Breast epithelium (tissue), 4 donors: ENCODE measurements at regions not wholly inside any gene's neighbourhood (a gene's known extent, or its start where the extent isn't known, plus 50 kb on each side); places are given as distances from the start of the nearest gene placed in this dataset.

Experiments
- DNase-seq, 2 donors: peaks; one replicate each; pipeline ENCODE4 v3.0.0-alpha.2; 2019; ENCODE audit warnings: low spot score in 2 of 2
- H3K27ac ChIP-seq, 2 donors: fragments of 200-600 bp; sonication (generic) in 1 of 2; one replicate each; pipeline ENCODE4 v1.5.1; 2016 to 2019; ENCODE audit warnings: mild to moderate bottlenecking in 1 of 2
- H3K27me3 ChIP-seq, 2 donors: fragments of 200-600 bp; sonication (generic) in 1 of 2; one replicate each; pipeline versions ENCODE4 v1.5.1 to v1.6.0; 2017 to 2019; ENCODE audit warnings: control low read depth in 1 of 2, mild to moderate bottlenecking in 1 of 2
- H3K36me3 ChIP-seq: fragments of 200-600 bp; one replicate; pipeline ENCODE4 v1.5.1; 2019
- H3K4me1 ChIP-seq, 2 donors: fragments of 200-600 bp; sonication (generic); one replicate each; pipeline ENCODE4 v1.5.1; 2016 to 2019; ENCODE audit warnings: control low read depth in 1 of 2
- H3K4me3 ChIP-seq, 3 donors: fragments of 200-600 bp; sonication (generic); 1 replicate in 2 of 3; 2 replicates in 1 of 3; pipeline ENCODE4 v1.5.1; 2016 to 2019; ENCODE audit warnings: mild to moderate bottlenecking in 3 of 3, moderate library complexity in 2 of 3
- H3K9me3 ChIP-seq, 2 donors: fragments of 200-600 bp; sonication (generic) in 1 of 2; one replicate each; pipeline ENCODE4 v1.5.1; 2016 to 2019; ENCODE audit warnings: control low read depth in 1 of 2
- POLR2A ChIP-seq: fragments of 450-650 bp; IDR thresholded peaks from one replicate; pipeline ENCODE4 v1.6.1; 2016; ENCODE audit warnings: antibody characterized with exemption, mild to moderate bottlenecking, moderate library complexity
- POLR2AphosphoS5 ChIP-seq, 3 donors: sonication (generic); formaldehyde crosslinking; IDR thresholded peaks; one replicate each; pipeline ENCODE4 v1.6.1; 2017; ENCODE audit warnings: antibody characterized with exemption in 3 of 3
- intact Hi-C: fragments of 100-400 bp; cut with DNase I; formaldehyde crosslinking; loops from one replicate; pipeline ENCODE4 v1.15.1; 2023; ENCODE audit warnings: low total_unique reads
- TF ChIP-seq, protein P1 (sequence below), 3 donors: fragments of 450-650 bp; IDR thresholded peaks; one replicate each; pipeline ENCODE4 v1.5.1; 2016 to 2017; ENCODE audit warnings: antibody characterized with exemption in 3 of 3, mild to moderate bottlenecking in 3 of 3, moderate library complexity in 3 of 3

DNA sequence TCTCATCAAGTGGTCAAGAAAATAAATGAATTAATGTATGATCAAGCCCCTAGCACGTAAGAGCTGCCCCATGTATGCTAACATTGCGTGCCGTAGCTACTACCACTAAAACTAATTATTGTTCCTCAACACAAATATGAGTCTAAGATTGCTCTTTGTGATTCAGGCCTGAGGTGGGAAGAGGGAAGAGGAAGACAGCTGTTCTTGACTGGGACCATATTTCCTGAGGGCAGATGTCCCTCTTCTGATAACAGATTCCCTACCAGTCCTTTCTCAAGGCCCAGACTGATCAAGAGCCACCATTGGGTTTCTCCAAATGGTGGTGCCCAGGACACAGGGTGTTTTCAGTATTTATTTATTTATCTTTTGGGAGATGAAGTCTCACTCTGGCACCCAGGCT, 87.2 kb upstream of the CADM1 start:
- Histone ChIP-seq H3K27ac (no peak overlapping the region), H3K36me3 (no peaks in the 10 kb centered on the region), H3K4me3 (no peak overlapping the region), H3K4me1 (no peaks in the 10 kb centered on the region), H3K9me3 (peaks cover 6 to 8% of the 10 kb centered on the region in 2 donors), H3K27me3 (no peaks in the 10 kb centered on the region)
- TF ChIP-seq POLR2AphosphoS5 (IDR thresholded peaks at IDR 0.05) (no peak), POLR2A (no peak)
- TF ChIP-seq, protein P1, sequence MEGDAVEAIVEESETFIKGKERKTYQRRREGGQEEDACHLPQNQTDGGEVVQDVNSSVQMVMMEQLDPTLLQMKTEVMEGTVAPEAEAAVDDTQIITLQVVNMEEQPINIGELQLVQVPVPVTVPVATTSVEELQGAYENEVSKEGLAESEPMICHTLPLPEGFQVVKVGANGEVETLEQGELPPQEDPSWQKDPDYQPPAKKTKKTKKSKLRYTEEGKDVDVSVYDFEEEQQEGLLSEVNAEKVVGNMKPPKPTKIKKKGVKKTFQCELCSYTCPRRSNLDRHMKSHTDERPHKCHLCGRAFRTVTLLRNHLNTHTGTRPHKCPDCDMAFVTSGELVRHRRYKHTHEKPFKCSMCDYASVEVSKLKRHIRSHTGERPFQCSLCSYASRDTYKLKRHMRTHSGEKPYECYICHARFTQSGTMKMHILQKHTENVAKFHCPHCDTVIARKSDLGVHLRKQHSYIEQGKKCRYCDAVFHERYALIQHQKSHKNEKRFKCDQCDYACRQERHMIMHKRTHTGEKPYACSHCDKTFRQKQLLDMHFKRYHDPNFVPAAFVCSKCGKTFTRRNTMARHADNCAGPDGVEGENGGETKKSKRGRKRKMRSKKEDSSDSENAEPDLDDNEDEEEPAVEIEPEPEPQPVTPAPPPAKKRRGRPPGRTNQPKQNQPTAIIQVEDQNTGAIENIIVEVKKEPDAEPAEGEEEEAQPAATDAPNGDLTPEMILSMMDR (IDR thresholded peaks at IDR 0.05) = no peak
- DNase-seq = no peak
- intact Hi-C loops = no loop called here

DNA sequence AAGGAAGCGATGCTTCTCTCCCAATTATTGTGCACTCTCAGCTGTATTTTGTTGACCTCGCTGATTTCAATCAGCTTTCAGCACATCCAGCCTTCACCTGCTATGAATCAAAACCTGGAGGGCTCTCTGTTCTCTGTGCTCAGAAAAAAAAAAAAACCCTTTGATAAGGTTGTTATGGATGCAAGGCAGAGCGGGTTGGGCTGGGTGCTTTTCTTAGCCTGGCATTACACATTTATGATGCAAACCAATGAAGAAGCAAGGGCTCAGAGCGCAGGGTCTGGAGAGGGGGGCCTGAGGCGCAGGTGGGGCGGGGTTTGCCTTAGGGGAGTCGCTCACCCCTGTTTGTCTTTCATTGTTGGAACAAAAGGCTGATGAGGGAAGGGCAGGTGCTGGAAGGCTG, 86.0 kb upstream of the CADM1 start:
- no peak for TF ChIP-seq POLR2A
- TF ChIP-seq, protein P1 (IDR thresholded peaks at IDR 0.05) = no peak
- no peak for TF ChIP-seq POLR2AphosphoS5 (IDR thresholded peaks at IDR 0.05)
- intact Hi-C loops = no loop called here

DNA sequence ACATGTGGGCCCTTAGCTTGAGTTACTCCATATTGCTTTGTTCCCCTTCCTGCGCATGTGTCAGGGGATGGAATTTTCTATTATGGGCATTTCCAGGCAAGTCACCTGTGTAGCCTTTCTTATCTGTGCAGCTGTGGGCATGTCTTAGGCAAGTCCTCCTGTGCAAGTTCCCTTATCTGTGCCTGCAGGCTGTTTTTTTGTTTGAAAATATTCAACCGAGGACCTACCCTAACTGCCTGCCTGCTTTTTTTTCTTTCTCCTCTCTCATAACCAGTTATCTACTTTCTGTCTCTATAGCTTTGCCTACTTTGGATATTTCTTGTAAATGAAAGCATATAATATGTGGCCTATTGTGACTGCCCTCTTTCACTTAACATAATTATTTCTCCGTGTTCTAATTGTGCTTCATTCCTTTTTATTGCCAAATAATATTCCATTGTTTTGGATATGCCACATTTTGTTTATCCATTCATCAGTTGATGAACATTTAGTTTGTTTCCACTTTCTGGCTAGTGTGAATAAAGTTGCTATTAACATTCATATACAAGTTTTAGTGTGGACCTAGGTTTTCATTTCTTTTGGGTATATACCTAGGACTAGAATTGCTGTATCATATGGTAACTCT, 83.6 kb upstream of the CADM1 start:
- TF ChIP-seq POLR2A = no peak
- TF ChIP-seq, protein P1 (IDR thresholded peaks at IDR 0.05) = no peak
- no peak for TF ChIP-seq POLR2AphosphoS5 (IDR thresholded peaks at IDR 0.05)
- Histone ChIP-seq H3K4me3 (no peak overlapping the region), H3K36me3 (no peaks in the 10 kb centered on the region), H3K27me3 (no peaks in the 10 kb centered on the region), H3K9me3 (peaks cover 6 to 8% of the 10 kb centered on the region in 2 donors), H3K27ac (no peak overlapping the region), H3K4me1 (no peaks in the 10 kb centered on the region)
- intact Hi-C loops = no loop called here
- no peak for DNase-seq

More for the DNA sequence above, 86.0 kb upstream of the CADM1 start:
- peaks cover 6 to 8% of the 10 kb centered on the region in 2 donors for H3K9me3 ChIP-seq
- no peaks in the 10 kb centered on the region for H3K27me3 ChIP-seq
- H3K36me3 ChIP-seq = no peaks in the 10 kb centered on the region
- H3K27ac ChIP-seq = no peak overlapping the region
- DNase-seq = no peak
- H3K4me1 ChIP-seq = no peaks in the 10 kb centered on the region
- no peak overlapping the region for H3K4me3 ChIP-seq

DNA sequence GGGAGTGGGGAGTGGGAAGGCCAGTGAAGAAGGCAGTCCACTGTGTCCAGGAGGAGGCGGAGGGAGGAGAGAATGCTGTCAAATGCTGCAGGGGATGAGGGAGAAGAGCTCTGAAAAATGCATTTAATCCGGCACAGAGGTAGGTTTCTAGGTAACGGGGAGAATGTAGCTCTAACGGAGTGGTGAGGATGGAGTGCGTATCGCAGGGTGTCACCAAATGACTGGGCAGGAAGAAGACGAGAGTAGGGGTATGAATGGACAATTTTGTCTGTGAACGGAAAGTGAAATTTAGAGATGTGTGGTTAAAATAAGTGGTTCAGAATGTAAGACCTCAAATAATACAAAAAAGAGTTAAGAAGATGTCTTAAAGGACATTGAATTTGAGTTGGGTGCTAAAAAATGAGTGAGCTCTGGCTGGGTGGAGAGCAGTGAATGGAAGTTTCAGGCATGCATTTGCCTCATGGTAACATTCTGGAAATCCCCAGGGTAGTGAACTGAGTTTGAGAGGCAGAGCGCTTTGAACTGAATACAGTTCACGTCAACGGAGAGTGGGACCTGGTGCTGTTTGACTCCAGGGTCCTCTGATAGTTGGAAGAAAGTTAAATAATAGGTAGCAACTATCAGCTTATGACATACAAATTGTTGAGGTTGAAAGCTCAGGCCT, 81.3 kb upstream of the CADM1 start:
- Histone ChIP-seq H3K27me3 (no peaks in the 10 kb centered on the region), H3K9me3 (peaks cover 6 to 8% of the 10 kb centered on the region in 2 donors), H3K4me1 (peaks cover 0 to 17% of the 10 kb centered on the region in 2 donors), H3K36me3 (no peaks in the 10 kb centered on the region), H3K4me3 (no peak overlapping the region), H3K27ac (no peak overlapping the region)
- intact Hi-C loops = no loop called here
- no peak for TF ChIP-seq POLR2AphosphoS5 (IDR thresholded peaks at IDR 0.05)
- no peak for DNase-seq

DNA sequence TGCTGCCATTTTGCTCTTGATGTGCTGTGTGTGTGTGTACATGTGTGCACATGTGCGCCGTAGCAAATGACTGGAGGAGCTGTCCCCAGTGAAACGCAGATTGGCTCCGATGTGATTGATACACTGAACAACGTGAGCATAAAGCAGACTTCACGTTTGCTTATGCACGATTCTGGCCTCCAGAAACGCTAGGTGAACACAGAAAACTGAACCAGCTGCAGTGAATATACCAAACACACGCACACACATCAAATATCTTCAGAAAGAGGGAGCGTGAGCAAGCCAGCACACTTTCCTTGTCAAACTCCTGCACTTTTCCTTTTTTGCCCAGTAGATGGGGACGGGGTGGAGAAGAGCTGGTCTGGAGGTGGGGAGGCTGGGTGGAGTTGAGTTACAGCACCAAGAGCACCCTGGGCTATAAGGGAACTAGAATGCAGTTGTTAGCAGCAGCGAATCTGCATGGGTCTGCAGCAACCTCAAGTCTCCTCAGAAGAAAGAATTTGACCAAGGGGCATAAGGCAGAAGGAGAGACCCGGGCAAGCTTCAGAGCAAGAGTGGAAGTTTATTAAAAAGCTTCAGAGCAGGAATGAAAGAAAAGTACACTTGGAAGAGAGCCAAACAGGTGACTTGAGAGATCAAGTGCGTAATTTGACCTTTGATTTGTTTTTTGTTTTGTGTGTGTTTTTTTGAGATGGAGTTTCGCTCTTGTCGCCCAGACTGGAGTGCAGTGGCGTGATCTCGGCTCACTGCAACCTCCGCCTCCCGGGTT, 77.8 kb upstream of the CADM1 start:
- DNase-seq = no peak
- no peaks in the 10 kb centered on the region for H3K9me3 ChIP-seq
- H3K4me3 ChIP-seq = no peak overlapping the region
- no peaks in the 10 kb centered on the region for H3K36me3 ChIP-seq
- H3K4me1 ChIP-seq = peaks cover 0 to 17% of the 10 kb centered on the region in 2 donors
- no peak overlapping the region for H3K27ac ChIP-seq
- TF ChIP-seq, protein P1 (IDR thresholded peaks at IDR 0.05) = no peak
- TF ChIP-seq POLR2AphosphoS5 (IDR thresholded peaks at IDR 0.05) (no peak), POLR2A (no peak)
- no peaks in the 10 kb centered on the region for H3K27me3 ChIP-seq
- intact Hi-C loops = no loop called here
